Rectal smooth muscle tissue (tissue), 1 donor: ENCODE measurements at regions not wholly inside any gene's neighbourhood (a gene's known extent, or its start where the extent isn't known, plus 50 kb on each side); places are given as distances from the start of the nearest gene placed in this dataset.

Experiments
- H3K27ac ChIP-seq: one replicate; pipeline ENCODE4 v1.7.0; 2013; ENCODE audit warnings: low read depth, low read length, inconsistent platforms
- H3K27me3 ChIP-seq: one replicate; pipeline ENCODE4 v1.7.0; 2013; ENCODE audit warnings: low read length; ENCODE audit not compliant: control insufficient read depth, insufficient read depth
- H3K36me3 ChIP-seq: one replicate; pipeline ENCODE4 v1.7.0; 2013; ENCODE audit warnings: low read length; ENCODE audit not compliant: control insufficient read depth, insufficient read depth
- H3K4me1 ChIP-seq: one replicate; pipeline ENCODE4 v1.7.0; 2013; ENCODE audit warnings: low read length; ENCODE audit not compliant: control insufficient read depth, insufficient read depth
- H3K4me3 ChIP-seq: one replicate; pipeline ENCODE4 v1.7.0; 2013; ENCODE audit warnings: low read length
- H3K9ac ChIP-seq: one replicate; pipeline ENCODE4 v1.7.0; 2013; ENCODE audit warnings: low read length

DNA sequence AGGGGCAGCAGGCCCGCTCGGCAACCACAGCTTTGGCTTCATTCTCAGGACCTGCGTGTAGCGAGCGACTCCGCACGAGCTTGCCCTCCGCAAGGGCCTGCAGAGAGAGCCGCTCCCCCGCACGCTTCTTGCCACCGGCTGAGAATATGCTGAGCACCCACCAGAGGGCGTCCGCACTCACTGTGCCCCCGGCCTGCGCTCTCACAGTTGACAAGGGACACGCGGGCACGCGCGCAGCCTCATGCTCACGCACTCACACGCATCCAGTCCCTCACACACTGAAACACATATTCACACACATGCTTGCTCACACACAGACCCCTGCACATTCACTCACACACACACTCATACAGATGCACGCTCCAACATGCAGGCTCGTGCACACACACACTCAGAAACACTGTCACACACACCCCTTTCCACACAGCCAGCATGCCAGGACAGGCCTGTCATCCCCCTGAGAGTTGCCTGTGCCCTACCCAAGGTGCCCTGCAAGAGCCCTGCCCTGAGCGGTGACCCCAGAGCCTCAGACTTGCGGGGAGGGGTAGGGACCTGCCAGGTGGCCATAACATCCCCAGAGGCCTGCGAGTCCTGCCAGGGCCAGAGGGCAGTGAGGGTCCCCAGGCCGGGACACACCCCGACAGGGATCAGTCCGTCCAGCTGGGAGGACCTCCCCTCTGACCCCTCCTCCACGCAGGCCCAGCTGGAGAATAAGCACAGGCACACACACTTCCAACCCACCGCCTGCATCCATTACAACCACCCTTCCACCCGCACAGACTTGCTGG is 174.1 kb downstream of the BMP7 start:
- Histone ChIP-seq H3K27me3 (peaks cover 2% of the 10 kb centered on the region), H3K36me3 (no peaks in the 10 kb centered on the region), H3K4me1 (no peaks in the 10 kb centered on the region), H3K4me3 (no peak overlapping the region), H3K27ac (no peak overlapping the region), H3K9ac (no peak overlapping the region)

DNA sequence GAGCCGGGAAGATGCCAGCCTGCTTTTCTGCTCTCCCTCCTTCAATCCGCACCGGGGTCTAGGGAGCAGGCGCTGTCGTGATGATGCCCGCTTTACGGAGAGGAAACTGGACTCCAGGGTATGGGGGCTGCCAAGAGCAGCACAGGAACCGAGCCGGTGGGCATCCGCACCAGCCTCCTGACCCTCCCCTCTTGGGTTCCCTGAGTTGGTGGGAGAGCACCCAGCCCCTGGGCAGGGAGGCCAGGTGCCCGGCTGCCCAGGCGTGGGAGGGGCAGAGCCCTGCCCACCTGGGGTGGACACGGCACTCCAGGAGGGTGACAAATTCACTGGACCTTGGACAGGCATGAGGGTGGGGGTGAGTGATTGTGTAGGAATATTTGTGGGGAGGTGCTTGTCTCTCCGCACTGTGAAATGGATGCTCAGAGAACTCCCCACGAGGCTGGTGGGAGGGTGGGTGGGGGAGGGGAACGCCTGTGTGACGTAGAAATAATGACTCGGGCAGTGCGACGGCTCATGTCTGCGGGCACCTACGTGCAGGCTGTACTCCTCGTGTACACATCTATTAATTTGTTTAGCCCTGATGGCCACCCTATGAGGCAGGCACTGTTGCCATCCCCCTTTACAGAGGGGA is 173.4 kb downstream of the BMP7 start:
- Histone ChIP-seq H3K4me3 (no peak overlapping the region), H3K4me1 (no peaks in the 10 kb centered on the region), H3K27me3 (peaks cover 2% of the 10 kb centered on the region), H3K27ac (no peak overlapping the region), H3K36me3 (no peaks in the 10 kb centered on the region), H3K9ac (no peak overlapping the region)

DNA sequence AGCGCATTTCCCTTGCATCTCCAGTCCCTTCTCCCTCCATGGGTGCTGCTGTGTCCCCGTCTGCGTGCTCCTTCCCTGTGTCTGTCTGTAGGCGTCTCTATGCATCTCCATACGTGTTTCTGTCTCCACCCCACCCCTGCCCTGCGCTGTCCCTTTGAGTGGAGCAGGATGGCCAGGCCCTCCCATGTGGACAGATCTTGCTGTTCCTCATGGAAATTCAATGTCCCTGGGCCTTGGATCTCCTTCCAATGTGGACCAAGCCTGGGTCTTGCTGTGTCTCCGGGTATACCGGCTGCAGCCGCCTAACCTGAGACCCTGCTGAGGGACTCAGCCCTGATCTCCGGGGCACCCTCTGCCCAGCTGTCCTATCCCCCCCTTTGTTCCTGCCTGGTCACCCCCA is 172.7 kb downstream of the BMP7 start:
- Histone ChIP-seq H3K27ac (no peak overlapping the region), H3K27me3 (peaks cover 2% of the 10 kb centered on the region), H3K9ac (no peak overlapping the region), H3K4me1 (no peaks in the 10 kb centered on the region), H3K4me3 (no peak overlapping the region), H3K36me3 (no peaks in the 10 kb centered on the region)

DNA sequence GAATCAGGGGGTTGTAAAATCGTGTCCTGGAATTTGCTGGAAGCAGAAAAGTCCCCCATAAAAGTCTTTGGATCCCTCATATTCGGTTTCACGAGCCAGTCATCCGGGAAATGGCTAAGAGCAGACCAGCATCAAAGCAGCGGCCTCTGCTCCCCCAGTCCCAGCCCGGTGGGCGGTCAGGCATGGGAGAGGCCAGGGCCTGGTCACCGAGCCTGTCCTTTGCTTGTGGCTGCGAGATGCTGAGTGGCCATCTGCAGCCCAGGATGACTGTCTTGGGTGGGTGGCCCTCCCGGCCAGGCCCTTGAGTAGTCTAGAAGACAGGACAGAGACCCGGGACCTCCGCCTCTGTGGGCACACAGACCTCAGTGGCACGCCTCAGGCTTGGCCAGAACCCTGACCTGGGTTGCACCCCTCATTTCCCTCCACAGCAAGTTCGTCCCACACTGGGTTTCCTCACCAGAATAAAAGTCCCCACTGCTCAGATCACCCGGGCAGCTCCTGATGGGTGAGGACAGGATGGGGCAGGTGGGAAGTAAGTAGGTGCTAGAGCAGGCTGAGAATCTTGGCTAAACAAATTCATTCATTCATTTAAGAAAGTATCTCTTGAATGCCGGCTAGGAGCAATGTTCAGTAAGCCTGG is 172.1 kb downstream of the BMP7 start:
- H3K36me3 ChIP-seq = no peaks in the 10 kb centered on the region
- H3K27ac ChIP-seq = no peak overlapping the region
- H3K27me3 ChIP-seq = peaks cover 2% of the 10 kb centered on the region
- no peaks in the 10 kb centered on the region for H3K4me1 ChIP-seq
- H3K9ac ChIP-seq = no peak overlapping the region
- no peak overlapping the region for H3K4me3 ChIP-seq

DNA sequence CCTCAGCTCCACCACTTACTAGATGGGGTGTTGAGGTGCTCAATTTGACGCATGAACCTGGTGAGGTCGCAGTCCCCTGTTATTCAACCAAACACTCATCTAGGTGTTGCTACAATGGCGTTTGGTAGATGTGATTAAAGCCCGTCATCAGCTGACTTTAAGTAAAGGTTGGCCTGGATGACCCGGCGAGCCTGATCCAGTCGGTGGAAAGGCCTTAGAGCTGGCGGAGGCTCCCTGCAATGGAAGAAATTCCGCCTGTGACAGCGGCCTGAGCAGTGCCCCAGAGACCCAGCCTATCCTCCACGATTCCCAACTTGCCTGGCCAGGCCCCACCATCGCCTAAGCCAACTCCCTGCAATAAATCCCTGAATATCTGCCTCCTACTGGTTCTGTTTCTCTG is 171.4 kb downstream of the BMP7 start:
- Histone ChIP-seq H3K4me3 (no peak overlapping the region), H3K27ac (no peak overlapping the region), H3K9ac (no peak overlapping the region), H3K27me3 (peaks cover 2% of the 10 kb centered on the region), H3K36me3 (no peaks in the 10 kb centered on the region), H3K4me1 (no peaks in the 10 kb centered on the region)

DNA sequence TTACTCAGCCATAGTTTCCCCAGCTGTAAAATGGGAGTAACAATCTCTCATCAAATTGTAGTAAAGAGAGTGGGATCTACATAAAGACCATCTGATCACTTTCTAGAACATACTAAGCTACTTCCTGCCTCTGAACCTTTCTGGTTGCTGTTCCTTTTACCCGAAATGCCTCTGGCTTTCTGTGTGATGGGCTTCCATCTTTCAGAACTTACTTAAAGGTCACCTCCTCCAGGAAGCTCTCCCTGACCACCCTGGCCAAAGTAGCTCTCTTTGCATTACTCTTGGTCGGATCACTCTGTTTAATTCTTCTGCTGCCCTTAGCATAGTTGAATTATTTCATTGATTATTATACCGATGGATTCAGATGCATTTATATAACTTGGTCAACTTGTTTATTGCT is 171.0 kb downstream of the BMP7 start:
- H3K27me3 ChIP-seq = peaks cover 2% of the 10 kb centered on the region

DNA sequence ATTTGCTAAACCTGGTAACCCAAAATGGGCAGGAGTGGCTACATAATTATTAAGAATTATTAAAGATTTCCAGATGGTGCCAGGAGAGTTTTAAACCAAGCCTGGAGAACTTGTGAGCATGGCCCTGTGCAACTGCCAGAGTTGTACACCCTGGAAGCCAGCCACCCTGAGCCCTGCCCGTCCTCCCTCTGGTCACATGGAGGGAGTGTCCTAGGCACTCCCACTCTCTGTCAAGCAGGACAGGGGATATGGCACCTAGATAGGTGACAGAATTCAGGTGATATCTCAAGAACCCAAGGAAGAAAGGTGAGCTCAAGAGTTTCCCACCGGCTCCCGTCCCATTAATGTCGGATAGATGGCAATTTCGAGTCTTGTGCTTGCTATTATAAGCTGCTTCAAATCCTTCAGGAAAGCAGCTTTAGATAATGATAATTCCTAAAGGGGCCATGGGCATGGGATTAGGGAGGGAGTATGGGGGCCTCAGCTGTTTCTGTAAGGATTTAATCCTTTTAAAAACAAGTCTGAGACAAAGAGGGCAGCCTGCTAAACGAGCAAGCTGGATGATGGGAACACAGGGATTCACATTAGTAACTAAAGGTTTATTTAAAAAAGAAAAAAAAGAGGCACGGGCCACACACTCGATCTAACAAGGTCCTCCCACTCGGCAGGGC is 169.1 kb downstream of the BMP7 start:
- no peak overlapping the region for H3K4me3 ChIP-seq
- H3K27ac ChIP-seq = no peak overlapping the region
- H3K27me3 ChIP-seq = no peaks in the 10 kb centered on the region
- H3K9ac ChIP-seq = no peak overlapping the region
- no peaks in the 10 kb centered on the region for H3K36me3 ChIP-seq
- no peaks in the 10 kb centered on the region for H3K4me1 ChIP-seq

More for the DNA sequence above, 171.0 kb downstream of the BMP7 start:
- Histone ChIP-seq H3K36me3 (no peaks in the 10 kb centered on the region), H3K4me3 (no peak overlapping the region), H3K4me1 (no peaks in the 10 kb centered on the region), H3K9ac (no peak overlapping the region), H3K27ac (no peak overlapping the region)

DNA sequence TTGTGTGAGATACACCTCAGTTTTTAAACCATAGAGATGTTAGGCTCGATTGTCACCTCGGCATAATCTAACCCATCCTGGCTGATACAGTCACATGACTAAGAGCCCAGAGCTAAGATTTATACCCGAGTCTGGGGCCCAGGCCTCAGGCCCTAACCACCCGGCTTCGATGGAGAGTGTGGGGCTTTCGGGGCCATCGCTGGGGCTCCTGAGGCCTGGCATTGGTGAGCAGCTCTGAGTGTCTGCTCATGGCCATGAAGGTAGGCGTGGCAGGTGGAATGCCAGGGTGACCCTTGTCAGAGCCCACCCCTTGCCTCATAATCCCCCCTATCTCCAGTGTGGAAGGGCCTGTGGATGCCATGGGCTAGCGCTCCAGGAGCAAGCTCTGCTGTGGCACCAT is 164.3 kb downstream of the BMP7 start:
- no peaks in the 10 kb centered on the region for H3K4me1 ChIP-seq
- H3K36me3 ChIP-seq = no peaks in the 10 kb centered on the region
- H3K4me3 ChIP-seq = no peak overlapping the region
- H3K27me3 ChIP-seq = no peaks in the 10 kb centered on the region
- no peak overlapping the region for H3K27ac ChIP-seq
- no peak overlapping the region for H3K9ac ChIP-seq

DNA sequence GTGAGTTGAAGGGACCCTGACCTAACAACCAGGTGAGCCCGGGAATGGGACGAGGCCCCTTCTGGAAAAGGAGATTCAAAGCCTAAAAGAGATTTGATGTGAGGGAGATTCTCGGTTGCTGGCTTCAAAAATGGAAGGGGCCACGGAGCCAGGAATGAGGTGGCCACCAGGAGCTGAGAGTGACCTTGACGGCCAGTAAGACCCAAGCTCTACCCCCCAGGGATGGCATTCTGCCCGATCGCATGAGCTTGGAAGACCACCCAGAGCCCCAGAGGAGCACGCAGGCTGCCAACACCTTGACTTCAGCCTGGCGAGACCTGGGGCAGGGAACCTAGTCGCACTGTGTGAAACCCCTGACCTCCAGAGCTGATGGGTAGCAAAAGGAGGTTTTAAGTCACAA is 163.9 kb downstream of the BMP7 start:
- Histone ChIP-seq H3K9ac (no peak overlapping the region), H3K36me3 (no peaks in the 10 kb centered on the region), H3K4me1 (no peaks in the 10 kb centered on the region), H3K27ac (no peak overlapping the region), H3K27me3 (no peaks in the 10 kb centered on the region), H3K4me3 (no peak overlapping the region)

DNA sequence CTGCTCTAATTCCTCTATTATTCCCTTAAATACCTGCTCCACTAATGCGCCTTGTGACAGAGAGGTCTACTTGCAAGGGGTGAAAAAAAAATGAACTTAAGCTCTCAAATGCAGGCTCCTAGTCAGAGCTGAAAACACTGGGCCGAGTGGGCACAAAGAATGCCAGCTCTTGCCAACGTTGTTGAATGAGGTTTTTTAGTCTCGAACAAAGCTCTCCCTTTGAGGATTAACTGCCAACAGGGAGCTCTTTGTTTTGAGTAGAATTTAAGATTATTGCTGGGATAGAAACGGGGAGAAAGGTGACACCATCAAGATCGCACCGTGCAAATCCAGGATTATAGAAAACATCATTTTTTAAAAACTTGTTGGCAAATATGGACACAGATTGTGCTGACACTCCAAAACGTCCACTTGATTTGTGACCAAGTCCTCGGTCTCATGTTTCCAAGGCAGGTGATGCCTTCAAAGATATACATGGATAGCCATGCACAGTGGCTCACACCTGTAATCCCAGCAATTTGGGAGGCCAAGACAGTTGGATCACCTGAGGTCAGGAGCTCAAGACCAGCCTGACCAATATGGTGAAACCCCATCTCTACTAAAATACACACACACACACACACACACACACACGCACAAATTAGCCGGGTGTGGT is 163.2 kb downstream of the BMP7 start:
- Histone ChIP-seq H3K9ac (no peak overlapping the region), H3K27ac (no peak overlapping the region)

DNA sequence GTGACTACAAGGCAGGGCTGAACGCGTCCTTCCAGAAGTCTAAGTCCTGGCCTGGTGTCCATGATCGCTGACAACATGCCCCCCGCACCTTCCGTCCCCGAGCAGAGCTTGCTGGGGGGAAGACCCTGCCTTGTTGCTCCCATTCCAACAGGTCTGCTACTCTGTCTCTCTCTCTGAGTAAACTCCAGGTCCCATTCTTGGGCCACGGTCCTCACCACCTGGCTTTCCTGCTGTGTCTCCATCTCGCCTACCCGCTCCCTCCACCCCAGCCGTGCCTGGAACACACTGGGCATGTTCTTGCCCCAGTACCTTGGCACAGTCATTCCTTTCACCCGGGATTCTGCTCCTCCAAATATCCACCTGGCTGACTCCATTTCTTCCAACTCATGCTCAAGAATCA is 162.3 kb downstream of the BMP7 start:
- Histone ChIP-seq H3K4me1 (no peaks in the 10 kb centered on the region), H3K27me3 (no peaks in the 10 kb centered on the region), H3K9ac (no peak overlapping the region), H3K27ac (no peak overlapping the region), H3K36me3 (no peaks in the 10 kb centered on the region), H3K4me3 (no peak overlapping the region)

More for the DNA sequence above, 163.2 kb downstream of the BMP7 start:
- Histone ChIP-seq H3K4me1 (no peaks in the 10 kb centered on the region), H3K4me3 (no peak overlapping the region), H3K36me3 (no peaks in the 10 kb centered on the region), H3K27me3 (no peaks in the 10 kb centered on the region)

DNA sequence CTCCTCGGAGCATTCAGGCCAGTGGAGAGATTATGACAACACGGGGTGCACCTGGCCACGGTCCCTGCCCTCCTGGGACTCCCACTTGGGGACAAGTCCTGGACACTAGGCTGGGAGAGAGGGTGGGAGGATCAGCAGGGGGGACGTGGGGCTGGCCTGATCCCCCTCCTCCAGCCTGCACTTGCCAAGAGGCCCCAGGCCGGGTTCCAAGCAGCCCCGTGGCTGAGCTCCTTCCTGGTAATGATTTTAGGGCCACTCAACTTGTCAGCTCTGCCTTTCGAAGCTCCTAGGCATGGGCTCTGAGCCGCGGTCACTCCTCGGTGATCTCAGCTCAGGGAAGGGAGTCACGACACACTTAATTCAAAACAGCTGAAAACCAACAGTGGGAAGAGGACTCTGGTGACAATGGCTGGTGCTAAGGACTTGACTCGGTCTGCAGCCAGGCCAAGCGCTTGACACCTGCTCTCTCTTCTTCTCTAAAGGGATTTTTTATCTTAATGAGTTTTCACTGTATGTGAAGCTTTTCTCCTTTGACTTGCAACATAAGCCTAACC is 161.7 kb downstream of the BMP7 start:
- Histone ChIP-seq H3K4me3 (no peak overlapping the region), H3K27ac (no peak overlapping the region), H3K36me3 (no peaks in the 10 kb centered on the region), H3K4me1 (no peaks in the 10 kb centered on the region), H3K27me3 (no peaks in the 10 kb centered on the region), H3K9ac (no peak overlapping the region)
